ENCODE measurements at regions not wholly inside any gene's neighbourhood (a gene's known extent, or its start where the extent isn't known, plus 50 kb on each side); places are given as distances from the start of the nearest gene placed in this dataset.

DNA sequence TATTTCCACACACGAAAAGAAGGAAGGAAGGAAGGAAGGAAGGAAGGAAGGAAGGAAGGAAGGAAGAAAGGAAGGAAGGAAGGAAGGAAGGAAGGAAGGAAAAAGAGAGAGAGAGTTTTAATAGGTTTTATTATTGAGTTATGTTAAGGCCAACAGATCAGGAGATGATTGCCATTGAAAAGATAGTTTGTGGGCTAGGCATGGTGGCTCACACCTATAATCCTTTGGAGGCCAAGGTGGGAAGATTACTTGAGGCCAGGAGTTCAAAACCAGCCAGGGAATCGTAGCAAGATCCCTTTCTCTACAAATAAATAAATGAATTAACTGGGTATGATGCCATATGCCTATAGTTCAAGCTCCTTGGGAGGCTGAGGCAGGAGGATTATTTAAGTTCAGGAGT, 877.2 kb downstream of the TLE4 start:
- no peak for DNase-seq (ENCODE audit: low spot score)

DNA sequence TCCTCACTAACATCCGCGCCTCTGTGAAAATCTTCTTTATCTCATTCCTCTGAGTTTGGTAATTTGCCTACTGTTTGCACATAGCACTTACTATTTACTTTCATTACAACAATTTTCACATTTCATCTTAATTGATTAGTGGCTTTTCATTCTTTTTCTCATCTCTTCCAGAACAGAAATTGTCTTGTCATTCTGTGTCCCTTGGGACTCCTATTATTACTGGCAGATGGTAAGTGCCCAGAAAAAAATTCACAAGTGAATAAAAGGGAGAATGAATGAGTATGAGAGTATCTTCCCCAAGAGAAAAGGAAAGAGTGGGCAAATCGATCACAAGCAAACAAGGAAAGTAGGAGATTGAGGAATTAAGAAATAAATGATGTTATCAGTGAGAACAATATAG, 876.1 kb downstream of the TLE4 start:
- DNase-seq (ENCODE audit: low spot score), result no peak

- DNase-seq (ENCODE audit: low spot score), result no peak
These were observed 869.0 kb downstream of the TLE4 start for GRCh38 chr9:80440724-80441123.

GRCh38 chr9:80437825-80438224, 866.1 kb downstream of the TLE4 start:
- DNase-seq (ENCODE audit: low spot score), result no peak

DNA sequence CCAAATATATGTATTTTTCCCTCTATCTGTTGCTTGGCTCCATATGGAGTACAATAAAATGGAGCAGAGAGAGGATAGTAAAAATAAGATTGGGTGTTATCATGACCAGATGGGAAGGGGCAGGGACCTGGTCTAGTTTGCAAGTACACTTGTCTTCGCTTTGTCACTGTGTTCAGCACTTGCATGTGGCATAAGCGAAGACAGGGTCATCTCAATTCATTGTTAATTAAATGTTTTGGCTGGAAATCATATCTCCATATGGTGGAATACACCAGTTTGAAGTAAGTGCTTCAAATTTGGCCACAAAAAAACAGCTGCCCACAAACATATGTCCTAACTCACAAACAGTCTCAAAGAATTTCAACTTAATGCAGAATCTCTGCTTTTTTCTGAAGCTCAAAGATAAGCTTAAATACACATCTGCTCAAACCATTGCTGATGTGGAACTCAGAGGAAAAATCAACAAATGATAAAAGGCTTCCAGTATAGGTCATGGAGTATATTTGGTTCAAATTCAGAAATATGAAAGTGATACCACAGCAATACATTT, 865.4 kb downstream of the TLE4 start:
- no peak for DNase-seq (ENCODE audit: low spot score)

GRCh38 chr9:80435591-80435990, 863.8 kb downstream of the TLE4 start:
- no peak for DNase-seq (ENCODE audit: low spot score)

DNA sequence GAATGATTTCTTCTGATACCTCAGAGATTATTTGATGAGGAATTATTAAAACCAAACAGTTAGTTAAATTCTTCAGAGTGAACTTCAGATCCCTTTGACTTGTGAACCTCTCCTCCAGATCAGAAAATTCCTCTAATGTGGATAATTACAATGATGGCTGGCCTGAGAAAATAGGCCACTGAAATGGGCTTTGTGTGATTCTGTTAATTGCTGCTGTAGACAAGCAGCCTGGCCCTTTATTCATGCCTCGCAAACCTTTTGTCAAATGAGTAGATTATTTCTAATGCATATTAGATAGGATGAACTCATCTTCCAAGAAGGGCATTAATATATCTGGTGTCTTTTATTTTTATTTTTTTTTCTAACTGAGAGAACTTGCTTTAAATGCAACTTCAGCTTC, 855.2 kb downstream of the TLE4 start:
- no peak for DNase-seq (ENCODE audit: low spot score)

- no peak for DNase-seq (ENCODE audit: low spot score)
These were observed 845.5 kb downstream of the TLE4 start for GRCh38 chr9:80417211-80417773.

GRCh38 chr9:80410106-80410505, 838.3 kb downstream of the TLE4 start:
- DNase-seq (ENCODE audit: low spot score), result no peak

DNA sequence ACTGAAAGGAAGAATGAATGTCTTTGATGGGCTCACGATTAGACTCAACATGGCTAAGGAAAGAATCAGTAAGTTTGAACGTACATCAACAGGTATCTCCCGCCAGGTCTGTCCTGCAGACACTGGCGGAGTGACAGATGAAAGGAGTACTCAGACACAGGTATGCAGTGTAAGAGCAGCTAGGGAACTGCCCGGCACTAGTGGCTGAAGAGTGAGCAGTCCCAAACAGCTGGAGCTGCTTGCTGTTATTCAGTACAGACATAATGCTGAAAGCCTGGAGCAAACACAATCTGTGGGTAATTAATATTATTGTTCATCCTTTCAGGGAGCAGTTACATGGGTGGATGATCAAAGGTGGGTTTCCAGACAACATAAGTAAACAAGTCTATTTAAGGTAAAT, 835.5 kb downstream of the TLE4 start:
- DNase-seq (ENCODE audit: low spot score), result no peak

GRCh38 chr9:80401243-80401642, 829.5 kb downstream of the TLE4 start:
- no peak for DNase-seq (ENCODE audit: low spot score)

- no peak for DNase-seq (ENCODE audit: low spot score)
These were observed 829.0 kb downstream of the TLE4 start for GRCh38 chr9:80400624-80401230.

DNA sequence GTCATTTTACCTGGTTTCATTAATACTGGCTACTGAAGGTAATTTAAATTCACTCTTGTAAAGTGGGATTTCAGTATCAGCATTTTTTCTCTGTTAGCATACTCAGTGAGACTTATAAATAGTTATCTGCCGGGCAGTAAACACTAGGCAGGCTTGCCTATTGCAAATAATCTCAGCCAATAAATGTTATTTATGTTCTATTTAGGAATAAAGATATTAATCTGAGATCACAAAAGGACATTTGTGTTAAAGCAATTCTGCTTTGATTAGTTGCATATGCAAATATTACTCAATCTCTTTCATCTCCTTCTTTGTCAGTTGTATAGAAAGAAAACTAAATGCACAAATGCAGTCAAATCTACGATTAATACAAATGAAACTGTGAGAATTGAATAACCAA, 827.8 kb downstream of the TLE4 start:
- DNase-seq (ENCODE audit: low spot score), result no peak

DNA sequence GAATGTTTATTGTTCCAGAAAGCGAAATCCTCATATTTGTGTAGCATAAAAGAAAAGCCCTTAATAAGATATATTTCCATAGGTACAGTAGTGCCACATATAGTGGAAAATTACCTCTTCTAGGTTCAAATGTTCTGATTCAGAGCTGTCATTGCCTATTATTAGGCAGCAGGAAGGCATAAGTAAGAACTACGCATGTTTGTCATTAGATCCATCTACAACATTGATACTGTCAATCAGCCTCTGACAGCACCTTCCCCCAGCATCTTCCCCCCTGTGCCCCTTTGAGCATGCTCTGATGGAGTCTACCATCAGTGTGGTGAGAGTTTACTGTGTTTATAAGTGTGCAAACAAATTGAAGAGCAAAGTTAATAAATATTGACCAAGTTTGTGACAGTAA, 816.1 kb downstream of the TLE4 start:
- DNase-seq (ENCODE audit: low spot score), result no peak

- no peak for DNase-seq (ENCODE audit: low spot score)
These were observed 813.5 kb downstream of the TLE4 start for GRCh38 chr9:80385246-80385645.

DNA sequence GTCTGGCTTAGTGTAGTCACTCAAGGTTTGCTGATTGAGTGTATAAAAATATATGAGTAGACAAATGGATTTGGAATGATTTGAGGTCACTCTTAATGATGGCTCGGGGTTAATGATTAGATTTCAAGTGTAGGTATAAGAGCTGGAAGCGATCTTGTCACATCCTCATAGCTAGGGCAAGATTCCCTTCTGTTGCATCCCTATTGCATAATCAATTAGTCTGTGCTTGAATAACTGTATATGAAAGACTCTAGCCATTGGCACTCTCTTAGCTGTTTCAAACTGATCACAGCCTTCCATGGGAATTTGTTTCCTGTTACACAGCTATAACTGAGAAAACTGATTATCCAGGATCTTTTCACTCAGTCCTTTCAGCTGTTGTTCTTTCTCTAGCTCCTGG, 811.6 kb downstream of the TLE4 start:
- DNase-seq (ENCODE audit: low spot score), result no peak

DNA sequence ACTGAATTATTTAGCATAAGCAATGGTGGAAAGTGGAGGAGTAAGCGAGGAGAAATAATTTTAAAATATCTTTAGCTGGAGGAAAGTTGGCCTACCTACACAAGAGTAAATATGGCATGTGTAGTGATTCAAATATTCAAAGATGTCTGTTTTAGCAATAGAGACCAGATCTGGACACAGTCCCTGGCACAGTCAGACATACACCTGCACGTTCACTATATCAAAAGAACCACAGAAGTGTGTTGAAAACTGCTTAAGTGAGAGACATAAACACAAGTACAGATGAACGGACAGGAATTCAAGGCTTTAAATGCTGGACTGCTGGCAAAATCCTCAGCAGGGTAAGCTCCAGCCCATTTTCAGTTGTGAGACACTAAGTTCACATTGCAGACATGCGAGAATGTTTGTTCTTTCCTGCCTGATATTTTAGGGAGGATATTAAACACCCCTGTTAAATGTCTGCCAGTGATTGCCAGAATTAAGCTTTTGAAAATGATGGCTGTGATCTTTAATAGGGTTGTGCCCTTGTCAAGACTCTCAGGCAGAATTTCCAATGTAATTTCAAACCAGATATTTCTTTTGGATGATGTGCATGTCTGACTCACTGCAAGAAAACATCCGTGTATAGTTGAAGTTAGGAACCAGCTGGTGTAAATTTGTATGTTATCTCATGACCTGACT, 810.6 kb downstream of the TLE4 start:
- no peak for DNase-seq (ENCODE audit: low spot score)

GRCh38 chr9:80380301-80380700, 808.5 kb downstream of the TLE4 start:
- no peak for DNase-seq (ENCODE audit: low spot score)

DNA sequence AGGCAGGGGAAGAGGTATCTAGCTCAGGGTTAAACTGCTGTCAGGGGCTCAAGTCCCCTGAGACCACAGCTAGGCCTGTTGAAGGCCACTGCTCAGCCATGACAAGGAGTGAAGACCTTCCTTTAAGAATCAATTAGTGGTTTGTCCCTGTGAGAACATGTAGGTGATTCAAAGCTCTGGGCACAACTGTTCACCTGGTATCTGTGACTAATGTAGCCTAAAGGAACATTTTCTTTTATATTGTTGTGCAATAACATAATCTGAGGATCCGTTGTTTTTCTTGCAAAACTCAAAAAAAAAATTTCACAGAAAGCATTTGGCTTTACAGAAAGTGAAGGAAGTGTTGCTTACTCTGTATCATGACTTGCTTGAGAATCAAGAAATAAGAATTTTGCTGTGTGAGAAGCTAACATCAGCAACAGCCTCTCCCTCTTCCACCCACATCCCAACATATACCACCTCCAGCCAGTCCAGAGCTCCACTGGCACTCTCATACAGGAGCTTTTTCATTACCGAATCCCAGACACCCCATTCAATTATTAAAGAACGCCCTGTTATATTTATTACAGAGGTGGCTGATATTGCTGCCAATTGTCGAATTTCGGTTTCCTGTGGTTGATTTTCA, 807.0 kb downstream of the TLE4 start:
- DNase-seq (ENCODE audit: low spot score), result no peak

GRCh38 chr9:80376180-80376579, 804.4 kb downstream of the TLE4 start:
- no peak for DNase-seq (ENCODE audit: low spot score)

GRCh38 chr9:80375477-80375876, 803.7 kb downstream of the TLE4 start:
- DNase-seq (ENCODE audit: low spot score), result no peak

- no peak for DNase-seq (ENCODE audit: low spot score)
These were observed 797.9 kb downstream of the TLE4 start for GRCh38 chr9:80369641-80370040.

DNA sequence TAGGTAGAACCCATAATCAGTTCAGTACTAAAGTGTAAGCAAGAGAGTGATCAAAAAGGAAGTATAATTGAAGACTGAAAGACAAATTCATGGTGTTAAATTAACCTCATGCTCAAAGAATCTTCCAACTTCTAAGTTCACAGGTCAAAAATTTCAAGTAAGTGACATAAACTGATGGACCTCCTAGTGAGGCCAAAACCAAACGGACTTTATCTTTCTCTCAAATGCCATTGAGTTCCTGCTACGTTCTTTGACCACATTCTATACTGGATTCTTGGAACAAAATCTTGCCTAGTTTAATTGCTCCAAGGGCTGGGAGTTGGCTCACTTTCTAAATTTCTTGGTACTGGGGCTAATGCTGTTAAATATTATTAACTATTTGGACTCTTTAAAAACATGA, 794.9 kb downstream of the TLE4 start:
- DNase-seq (ENCODE audit: low spot score), result no peak

Data from AG08395 (cell line).